Breast epithelium (tissue), 3 donors: ENCODE measurements at regions not wholly inside any gene's neighbourhood (a gene's known extent, or its start where the extent isn't known, plus 50 kb on each side); places are given as distances from the start of the nearest gene placed in this dataset.

Experiments
- POLR2A ChIP-seq: fragments of 450-650 bp; IDR thresholded peaks from one replicate; pipeline ENCODE4 v1.6.1; 2016; ENCODE audit warnings: antibody characterized with exemption, mild to moderate bottlenecking, moderate library complexity
- POLR2AphosphoS5 ChIP-seq, 3 donors: sonication (generic); formaldehyde crosslinking; IDR thresholded peaks; one replicate each; pipeline ENCODE4 v1.6.1; 2017; ENCODE audit warnings: antibody characterized with exemption in 3 of 3
- TF ChIP-seq, protein P1 (sequence below), 3 donors: fragments of 450-650 bp; IDR thresholded peaks; one replicate each; pipeline ENCODE4 v1.5.1; 2016 to 2017; ENCODE audit warnings: antibody characterized with exemption in 3 of 3, mild to moderate bottlenecking in 3 of 3, moderate library complexity in 3 of 3

DNA sequence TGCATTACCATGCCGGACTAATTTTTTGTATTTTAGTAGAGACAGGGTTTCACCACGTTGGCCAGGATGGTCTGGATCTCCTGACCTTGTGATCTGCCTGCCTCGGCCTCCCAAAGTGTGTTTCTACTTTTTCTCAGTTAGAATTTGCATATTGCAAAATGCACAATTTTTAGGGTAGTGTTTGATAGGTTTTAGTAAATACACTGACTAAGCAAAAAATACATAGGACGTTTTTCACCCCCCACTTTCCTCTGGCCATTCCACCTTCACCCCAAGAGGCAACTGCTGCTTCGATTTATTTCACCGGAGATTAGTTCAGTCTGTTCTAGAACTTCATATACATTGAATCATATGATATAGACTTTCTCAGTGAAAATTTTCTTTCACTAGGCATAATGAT lies 1269.1 kb downstream of the TBC1D22A start:
- TF ChIP-seq, protein P1, sequence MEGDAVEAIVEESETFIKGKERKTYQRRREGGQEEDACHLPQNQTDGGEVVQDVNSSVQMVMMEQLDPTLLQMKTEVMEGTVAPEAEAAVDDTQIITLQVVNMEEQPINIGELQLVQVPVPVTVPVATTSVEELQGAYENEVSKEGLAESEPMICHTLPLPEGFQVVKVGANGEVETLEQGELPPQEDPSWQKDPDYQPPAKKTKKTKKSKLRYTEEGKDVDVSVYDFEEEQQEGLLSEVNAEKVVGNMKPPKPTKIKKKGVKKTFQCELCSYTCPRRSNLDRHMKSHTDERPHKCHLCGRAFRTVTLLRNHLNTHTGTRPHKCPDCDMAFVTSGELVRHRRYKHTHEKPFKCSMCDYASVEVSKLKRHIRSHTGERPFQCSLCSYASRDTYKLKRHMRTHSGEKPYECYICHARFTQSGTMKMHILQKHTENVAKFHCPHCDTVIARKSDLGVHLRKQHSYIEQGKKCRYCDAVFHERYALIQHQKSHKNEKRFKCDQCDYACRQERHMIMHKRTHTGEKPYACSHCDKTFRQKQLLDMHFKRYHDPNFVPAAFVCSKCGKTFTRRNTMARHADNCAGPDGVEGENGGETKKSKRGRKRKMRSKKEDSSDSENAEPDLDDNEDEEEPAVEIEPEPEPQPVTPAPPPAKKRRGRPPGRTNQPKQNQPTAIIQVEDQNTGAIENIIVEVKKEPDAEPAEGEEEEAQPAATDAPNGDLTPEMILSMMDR (IDR thresholded peaks at IDR 0.05) = no peak
- TF ChIP-seq POLR2A = no peak
- no peak for TF ChIP-seq POLR2AphosphoS5 (IDR thresholded peaks at IDR 0.05)
